ENCODE measurements at regions not wholly inside any gene's neighbourhood (a gene's known extent, or its start where the extent isn't known, plus 50 kb on each side); places are given as distances from the start of the nearest gene placed in this dataset.

DNA sequence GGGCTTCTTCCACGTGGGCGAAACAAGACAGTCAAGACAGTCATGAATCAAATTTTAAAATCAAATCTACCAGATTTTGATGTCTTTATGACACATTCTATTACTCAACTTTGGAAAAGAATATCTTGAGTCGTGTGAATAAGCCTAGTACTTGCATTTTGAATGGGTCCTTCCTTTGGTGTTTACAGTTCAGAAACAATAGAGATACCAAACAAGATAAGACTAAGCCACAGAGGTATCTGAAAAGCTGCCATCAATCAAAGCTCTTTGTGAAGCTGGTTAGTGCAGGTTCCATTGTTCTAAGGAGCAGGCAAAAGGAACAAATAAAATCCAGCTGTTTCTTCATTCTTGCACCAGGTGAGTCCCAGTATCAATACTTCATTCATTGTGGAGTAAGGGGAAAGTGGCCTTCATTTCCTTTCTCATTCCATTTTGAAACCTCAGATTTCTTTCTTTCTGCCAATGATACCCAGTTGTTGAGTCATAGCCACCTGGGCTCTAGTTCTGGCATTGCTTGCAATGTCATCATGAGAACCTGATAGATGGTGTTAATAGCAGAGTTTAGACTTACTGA is 151.7 kb upstream of the L3MBTL4 start:
- WGBS = no CpG with 5 or more reads among the region's 3 CpGs
- Histone ChIP-seq H3K79me1 (replicated peaks; ENCODE audit: low read length, poor library complexity, severe bottlenecking) (no peaks in the 10 kb centered on the region), H3K27ac (ENCODE audit: low read length, poor library complexity, severe bottlenecking) (no peak overlapping the region), H3K14ac (ENCODE audit: low read length in 2 of 2) (no peak overlapping the region), H2BK5ac (ENCODE audit: low read depth, low read length, poor library complexity, severe bottlenecking) (no peak overlapping the region), H3K27me3 (ENCODE audit: control insufficient read depth in 1 of 2, insufficient read depth in 1 of 2, low read length in 2 of 2) (no peaks in the 10 kb centered on the region), H2AK5ac (ENCODE audit: low read length, severe bottlenecking) (no peak overlapping the region), H2BK15ac (ENCODE audit: low read depth, poor library complexity, severe bottlenecking) (no peak overlapping the region), H3K9me3 (ENCODE audit: control insufficient read depth, low read length) (no peaks in the 10 kb centered on the region), H3K9ac (ENCODE audit: low read length) (no peak overlapping the region), H2BK120ac (ENCODE audit: low read depth, low read length) (no peak overlapping the region), H2AFZ (ENCODE audit: low read depth, low read length) (no peak overlapping the region), H3K18ac (ENCODE audit: low read depth in 1 of 2, low read length in 2 of 2) (no peak overlapping the region), H3K4me1 (ENCODE audit: control insufficient read depth, insufficient read depth, low read depth, low read length) (peaks cover 1% of the 10 kb centered on the region), H2BK12ac (ENCODE audit: low read length in 2 of 2) (no peak overlapping the region), H3K23ac (ENCODE audit: low read length in 2 of 2) (no peak overlapping the region), H4K91ac (ENCODE audit: low read length) (no peak overlapping the region), H3K4ac (ENCODE audit: low read depth in 1 of 2, low read length in 2 of 2) (no peak overlapping the region), H3K4me3 (ENCODE audit: insufficient read depth in 1 of 2, low read depth in 1 of 2, low read length in 2 of 2) (no peak overlapping the region), H4K8ac (ENCODE audit: low read length) (no peak overlapping the region), H3K36me3 (ENCODE audit: control insufficient read depth in 1 of 2, insufficient read depth in 2 of 2, low read depth in 1 of 2, low read length in 2 of 2) (no peaks in the 10 kb centered on the region), H3K4me2 (ENCODE audit: low read length, poor library complexity, severe bottlenecking) (no peak overlapping the region)
- DNase-seq = no peak

DNA sequence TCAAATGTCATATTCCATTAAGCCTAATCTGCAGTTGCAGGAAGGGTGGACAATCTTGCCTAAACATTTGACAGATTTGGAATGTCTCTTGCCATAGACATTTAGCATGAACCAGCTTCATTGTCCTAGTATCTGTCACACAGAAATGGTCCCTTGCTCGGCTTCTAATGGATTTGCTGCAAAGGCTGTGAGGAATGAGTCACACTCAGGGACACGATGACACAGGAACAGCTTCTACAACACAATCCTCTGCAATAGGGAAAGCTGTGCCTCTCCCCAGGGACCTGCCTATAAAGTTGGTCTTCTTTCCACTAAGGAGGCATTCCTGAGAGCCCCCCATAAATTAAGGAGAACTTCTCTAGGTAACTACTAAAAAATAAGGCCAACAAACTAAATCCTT is 155.1 kb upstream of the L3MBTL4 start:
- no peak overlapping the region for H4K91ac ChIP-seq (ENCODE audit: low read length)
- H2BK120ac ChIP-seq (ENCODE audit: low read depth, low read length) = no peak overlapping the region
- no peak overlapping the region for H3K4ac ChIP-seq (ENCODE audit: low read depth in 1 of 2, low read length in 2 of 2)
- no peak overlapping the region for H4K8ac ChIP-seq (ENCODE audit: low read length)
- WGBS = 15% methylated on average over 2 of the region's 2 CpGs
- no peak overlapping the region for H3K14ac ChIP-seq (ENCODE audit: low read length in 2 of 2)
- H3K9me3 ChIP-seq (ENCODE audit: control insufficient read depth, low read length) = no peaks in the 10 kb centered on the region
- no peaks in the 10 kb centered on the region for H3K36me3 ChIP-seq (ENCODE audit: control insufficient read depth in 1 of 2, insufficient read depth in 2 of 2, low read depth in 1 of 2, low read length in 2 of 2)
- no peak overlapping the region for H2BK12ac ChIP-seq (ENCODE audit: low read length in 2 of 2)
- no peak overlapping the region for H3K4me2 ChIP-seq (ENCODE audit: low read length, poor library complexity, severe bottlenecking)
- H3K27ac ChIP-seq (ENCODE audit: low read length, poor library complexity, severe bottlenecking) = no peak overlapping the region
- H3K9ac ChIP-seq (ENCODE audit: low read length) = no peak overlapping the region
- DNase-seq = no peak
- H2AK5ac ChIP-seq (ENCODE audit: low read length, severe bottlenecking) = no peak overlapping the region
- H2BK5ac ChIP-seq (ENCODE audit: low read depth, low read length, poor library complexity, severe bottlenecking) = no peak overlapping the region
- no peak overlapping the region for H3K18ac ChIP-seq (ENCODE audit: low read depth in 1 of 2, low read length in 2 of 2)
- no peak overlapping the region for H2BK15ac ChIP-seq (ENCODE audit: low read depth, poor library complexity, severe bottlenecking)
- H3K23ac ChIP-seq (ENCODE audit: low read length in 2 of 2) = no peak overlapping the region
- no peak overlapping the region for H2AFZ ChIP-seq (ENCODE audit: low read depth, low read length)
- no peaks in the 10 kb centered on the region for H3K79me1 ChIP-seq (replicated peaks; ENCODE audit: low read length, poor library complexity, severe bottlenecking)
- no peaks in the 10 kb centered on the region for H3K4me1 ChIP-seq (ENCODE audit: control insufficient read depth, insufficient read depth, low read depth, low read length)
- no peaks in the 10 kb centered on the region for H3K27me3 ChIP-seq (ENCODE audit: control insufficient read depth in 1 of 2, insufficient read depth in 1 of 2, low read length in 2 of 2)
- no peak overlapping the region for H3K4me3 ChIP-seq (ENCODE audit: insufficient read depth in 1 of 2, low read depth in 1 of 2, low read length in 2 of 2)

DNA sequence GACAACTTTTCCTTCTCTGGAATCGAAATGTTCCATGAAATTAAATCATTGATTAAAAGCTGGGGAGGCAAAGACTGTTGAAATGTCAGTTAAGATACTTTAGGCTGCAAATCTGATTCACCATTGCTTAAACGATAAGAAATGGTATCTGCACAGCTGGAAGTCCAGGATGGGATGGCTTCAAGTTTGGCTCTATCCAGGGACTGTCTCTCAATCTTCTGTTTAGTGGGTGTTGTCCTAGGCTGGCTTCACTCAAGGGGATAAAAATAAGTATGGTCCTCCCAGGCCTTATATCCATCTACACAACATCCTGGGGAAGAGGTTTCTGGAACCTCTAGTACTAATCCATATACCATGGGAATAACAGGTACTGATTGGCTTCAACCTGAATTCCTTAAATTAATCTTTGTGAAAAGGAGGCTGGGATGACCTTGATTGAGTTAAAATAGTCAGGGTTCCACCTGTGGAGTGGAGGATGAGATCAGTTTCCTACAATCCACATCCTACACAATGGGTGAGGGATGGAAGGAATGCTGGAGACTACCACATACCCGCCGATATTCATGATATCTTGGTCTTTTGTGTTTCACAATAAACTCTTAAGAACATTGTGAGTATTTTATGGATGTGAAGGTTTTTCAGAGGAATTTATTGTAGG is 156.0 kb upstream of the L3MBTL4 start:
- H2AFZ ChIP-seq (ENCODE audit: low read depth, low read length) = no peak overlapping the region
- H2AK5ac ChIP-seq (ENCODE audit: low read length, severe bottlenecking) = no peak overlapping the region
- H3K27me3 ChIP-seq (ENCODE audit: control insufficient read depth in 1 of 2, insufficient read depth in 1 of 2, low read length in 2 of 2) = no peaks in the 10 kb centered on the region
- no peaks in the 10 kb centered on the region for H3K9me3 ChIP-seq (ENCODE audit: control insufficient read depth, low read length)
- H3K9ac ChIP-seq (ENCODE audit: low read length) = no peak overlapping the region
- H4K8ac ChIP-seq (ENCODE audit: low read length) = no peak overlapping the region
- WGBS = 59% methylated on average over 2 of the region's 4 CpGs
- H2BK15ac ChIP-seq (ENCODE audit: low read depth, poor library complexity, severe bottlenecking) = no peak overlapping the region
- no peak overlapping the region for H3K4ac ChIP-seq (ENCODE audit: low read depth in 1 of 2, low read length in 2 of 2)
- H3K4me3 ChIP-seq (ENCODE audit: insufficient read depth in 1 of 2, low read depth in 1 of 2, low read length in 2 of 2) = no peak overlapping the region
- H2BK120ac ChIP-seq (ENCODE audit: low read depth, low read length) = no peak overlapping the region
- no peak overlapping the region for H3K23ac ChIP-seq (ENCODE audit: low read length in 2 of 2)
- H3K4me1 ChIP-seq (ENCODE audit: control insufficient read depth, insufficient read depth, low read depth, low read length) = no peaks in the 10 kb centered on the region
- no peaks in the 10 kb centered on the region for H3K36me3 ChIP-seq (ENCODE audit: control insufficient read depth in 1 of 2, insufficient read depth in 2 of 2, low read depth in 1 of 2, low read length in 2 of 2)
- H2BK12ac ChIP-seq (ENCODE audit: low read length in 2 of 2) = no peak overlapping the region
- H3K79me1 ChIP-seq (replicated peaks; ENCODE audit: low read length, poor library complexity, severe bottlenecking) = no peaks in the 10 kb centered on the region
- no peak overlapping the region for H3K4me2 ChIP-seq (ENCODE audit: low read length, poor library complexity, severe bottlenecking)
- H3K27ac ChIP-seq (ENCODE audit: low read length, poor library complexity, severe bottlenecking) = no peak overlapping the region
- no peak overlapping the region for H2BK5ac ChIP-seq (ENCODE audit: low read depth, low read length, poor library complexity, severe bottlenecking)
- H3K14ac ChIP-seq (ENCODE audit: low read length in 2 of 2) = no peak overlapping the region
- H3K18ac ChIP-seq (ENCODE audit: low read depth in 1 of 2, low read length in 2 of 2) = no peak overlapping the region
- DNase-seq = no peak
- H4K91ac ChIP-seq (ENCODE audit: low read length) = no peak overlapping the region

DNA sequence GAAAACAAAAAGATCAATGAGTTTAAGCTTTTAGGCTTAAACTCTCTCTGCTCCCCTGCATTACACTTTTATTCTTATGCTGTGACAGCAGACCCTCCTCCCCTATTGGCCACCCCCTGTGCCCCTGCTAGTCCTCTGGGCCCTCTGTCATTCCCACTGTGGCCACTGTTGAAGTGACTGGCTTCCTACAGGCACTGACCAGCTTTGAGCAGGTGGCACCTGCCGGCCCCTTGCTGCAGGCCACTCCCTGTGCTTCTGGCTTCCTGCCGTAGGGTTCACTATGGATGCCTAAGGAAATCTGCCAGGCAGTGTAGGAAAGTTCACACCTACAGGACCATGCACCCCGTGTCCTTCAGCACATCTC is 156.5 kb upstream of the L3MBTL4 start:
- Histone ChIP-seq H3K4ac (ENCODE audit: low read depth in 1 of 2, low read length in 2 of 2) (no peak overlapping the region), H3K23ac (ENCODE audit: low read length in 2 of 2) (no peak overlapping the region), H2BK15ac (ENCODE audit: low read depth, poor library complexity, severe bottlenecking) (no peak overlapping the region), H4K91ac (ENCODE audit: low read length) (no peak overlapping the region), H3K18ac (ENCODE audit: low read depth in 1 of 2, low read length in 2 of 2) (no peak overlapping the region), H3K9me3 (ENCODE audit: control insufficient read depth, low read length) (no peaks in the 10 kb centered on the region), H2BK120ac (ENCODE audit: low read depth, low read length) (no peak overlapping the region), H3K4me3 (ENCODE audit: insufficient read depth in 1 of 2, low read depth in 1 of 2, low read length in 2 of 2) (no peak overlapping the region), H3K79me1 (replicated peaks; ENCODE audit: low read length, poor library complexity, severe bottlenecking) (no peaks in the 10 kb centered on the region), H3K4me2 (ENCODE audit: low read length, poor library complexity, severe bottlenecking) (no peak overlapping the region), H3K9ac (ENCODE audit: low read length) (no peak overlapping the region), H2BK5ac (ENCODE audit: low read depth, low read length, poor library complexity, severe bottlenecking) (no peak overlapping the region), H3K36me3 (ENCODE audit: control insufficient read depth in 1 of 2, insufficient read depth in 2 of 2, low read depth in 1 of 2, low read length in 2 of 2) (no peaks in the 10 kb centered on the region), H4K8ac (ENCODE audit: low read length) (no peak overlapping the region), H3K4me1 (ENCODE audit: control insufficient read depth, insufficient read depth, low read depth, low read length) (no peaks in the 10 kb centered on the region), H3K27ac (ENCODE audit: low read length, poor library complexity, severe bottlenecking) (no peak overlapping the region), H3K14ac (ENCODE audit: low read length in 2 of 2) (no peak overlapping the region), H2BK12ac (ENCODE audit: low read length in 2 of 2) (no peak overlapping the region), H2AK5ac (ENCODE audit: low read length, severe bottlenecking) (no peak overlapping the region), H3K27me3 (ENCODE audit: control insufficient read depth in 1 of 2, insufficient read depth in 1 of 2, low read length in 2 of 2) (no peaks in the 10 kb centered on the region), H2AFZ (ENCODE audit: low read depth, low read length) (no peak overlapping the region)
- 75% methylated on average over 3 of the region's 3 CpGs for WGBS
- DNase-seq = no peak

Data from mesenchymal stem cell (in vitro differentiated cells and primary cell).